ENCODE measurements at regions not wholly inside any gene's neighbourhood (a gene's known extent, or its start where the extent isn't known, plus 50 kb on each side); places are given as distances from the start of the nearest gene placed in this dataset.

- no peak for DNase-seq (ENCODE audit: low read depth)
- TF ChIP-seq CTCF (IDR thresholded peaks at IDR 0.05; ENCODE audit: low read length, missing control alignments), result no peak
- no peak overlapping the region for H3K4me3 ChIP-seq (replicated peaks; ENCODE audit: low read depth, low read length)
Observed at GRCh38 chr4:184575306-184575705, 73.9 kb downstream of the CASP3 start.

GRCh38 chr4:184574861-184575260 is 74.4 kb downstream of the CASP3 start:
- TF ChIP-seq CTCF (IDR thresholded peaks at IDR 0.05; ENCODE audit: low read length, missing control alignments), result no peak
- H3K4me3 ChIP-seq (replicated peaks; ENCODE audit: low read depth, low read length), result no peak overlapping the region
- DNase-seq (ENCODE audit: low read depth), result peak; percentile 30

- no peak overlapping the region for H3K4me3 ChIP-seq (replicated peaks; ENCODE audit: low read depth, low read length)
- peak; percentile 7 for DNase-seq (ENCODE audit: low read depth)
- TF ChIP-seq CTCF (IDR thresholded peaks at IDR 0.05; ENCODE audit: low read length, missing control alignments), result no peak
Observed at GRCh38 chr4:184573701-184574100, 75.5 kb downstream of the CASP3 start.

GRCh38 chr4:184568770-184569169 is 80.5 kb downstream of the CASP3 start:
- TF ChIP-seq CTCF (IDR thresholded peaks at IDR 0.05; ENCODE audit: low read length, missing control alignments), result no peak
- DNase-seq (ENCODE audit: low read depth), result peak; percentile 48
- H3K4me3 ChIP-seq (replicated peaks; ENCODE audit: low read depth, low read length), result peak overlapping the region; percentile 6

- no peak for DNase-seq (ENCODE audit: low read depth)
- TF ChIP-seq CTCF (IDR thresholded peaks at IDR 0.05; ENCODE audit: low read length, missing control alignments), result no peak
- no peak overlapping the region for H3K4me3 ChIP-seq (replicated peaks; ENCODE audit: low read depth, low read length)
Observed at GRCh38 chr4:184563621-184564020, 85.6 kb downstream of the CASP3 start.

GRCh38 chr4:184558996-184559395 is 84.6 kb upstream of the IRF2 start:
- no peak overlapping the region for H3K4me3 ChIP-seq (replicated peaks; ENCODE audit: low read depth, low read length)
- DNase-seq (ENCODE audit: low read depth), result no peak
- TF ChIP-seq CTCF (IDR thresholded peaks at IDR 0.05; ENCODE audit: low read length, missing control alignments), result no peak

GRCh38 chr4:184553891-184554290 is 79.5 kb upstream of the IRF2 start:
- no peak for DNase-seq (ENCODE audit: low read depth)
- no peak overlapping the region for H3K4me3 ChIP-seq (replicated peaks; ENCODE audit: low read depth, low read length)
- TF ChIP-seq CTCF (IDR thresholded peaks at IDR 0.05; ENCODE audit: low read length, missing control alignments), result no peak
